ENCODE measurements at regions not wholly inside any gene's neighbourhood (a gene's known extent, or its start where the extent isn't known, plus 50 kb on each side); places are given as distances from the start of the nearest gene placed in this dataset.
"Not testable (repeated sequence)": the region's sequence is repeated elsewhere in the genome, so short reads cannot be mapped to it uniquely, and the experiment has no call there.

- DNase-seq, result no peak
These were observed 115.2 kb upstream of the RAB18 start for GRCh38 chr10:27388761-27389399.

GRCh38 chr10:27383595-27384542 lies 120.2 kb upstream of the RAB18 start:
- no peak for DNase-seq

DNA sequence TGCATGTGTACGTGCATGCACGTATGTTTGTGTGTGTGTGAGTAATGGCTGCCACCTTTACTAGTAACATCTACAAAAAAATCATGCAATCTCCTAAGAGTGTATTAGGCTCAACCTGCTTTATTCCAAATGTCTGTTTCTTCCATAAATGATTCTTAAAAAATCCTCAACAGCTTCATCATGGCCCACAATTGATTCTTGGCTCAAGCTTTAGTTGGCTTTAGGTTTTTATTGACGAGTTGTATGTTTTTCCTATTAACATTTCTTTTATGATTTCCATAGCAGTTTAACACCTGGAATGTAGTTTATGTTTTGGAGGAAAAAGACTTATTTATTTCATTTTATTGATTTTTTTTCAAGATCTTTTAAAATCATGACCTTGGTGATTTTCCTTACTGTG lies 121.9 kb upstream of the RAB18 start:
- no peak for DNase-seq

DNA sequence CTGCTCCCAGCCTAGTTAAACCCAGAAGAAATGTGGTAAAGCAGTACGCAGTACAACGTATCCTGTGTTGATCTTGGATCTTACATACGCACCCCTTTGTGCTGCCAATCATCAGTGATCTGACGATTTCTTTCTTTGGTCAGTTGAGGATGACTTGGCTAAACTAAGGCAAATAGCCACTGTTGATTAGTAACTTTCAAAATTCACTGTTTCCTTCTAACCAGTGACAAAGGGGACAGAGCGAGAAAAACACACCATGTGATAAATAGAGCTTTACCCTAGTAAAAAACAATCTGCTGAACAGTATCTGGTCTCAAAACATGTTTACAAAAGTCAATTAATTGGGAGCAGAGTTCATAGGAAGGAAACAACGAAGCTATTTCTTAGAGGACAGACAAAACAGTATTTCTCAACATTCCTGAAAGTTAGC lies 123.2 kb upstream of the RAB18 start:
- no peak for DNase-seq

DNA sequence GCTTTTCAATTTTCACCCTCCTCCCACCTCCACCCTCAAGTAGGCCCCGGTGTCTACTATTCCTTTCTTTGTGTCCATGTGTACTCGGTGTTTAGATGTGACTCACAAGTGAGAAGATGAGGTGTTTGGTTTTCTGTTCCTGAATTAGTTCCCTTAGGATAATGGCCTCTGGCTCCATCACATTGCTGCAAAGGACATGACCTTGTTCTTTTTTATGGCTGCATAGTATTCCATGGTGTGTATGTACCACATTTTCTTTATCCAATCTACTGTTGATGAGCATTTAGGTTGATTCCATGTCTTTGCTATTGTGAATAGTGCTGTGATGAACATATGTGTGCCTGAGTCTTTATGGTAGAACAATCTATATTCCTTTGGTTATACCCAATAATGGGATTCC lies 125.1 kb upstream of the RAB18 start:
- DNase-seq, result not testable (repeated sequence)

- no peak for DNase-seq
These were observed 130.4 kb upstream of the RAB18 start for GRCh38 chr10:27373566-27374160.

DNA sequence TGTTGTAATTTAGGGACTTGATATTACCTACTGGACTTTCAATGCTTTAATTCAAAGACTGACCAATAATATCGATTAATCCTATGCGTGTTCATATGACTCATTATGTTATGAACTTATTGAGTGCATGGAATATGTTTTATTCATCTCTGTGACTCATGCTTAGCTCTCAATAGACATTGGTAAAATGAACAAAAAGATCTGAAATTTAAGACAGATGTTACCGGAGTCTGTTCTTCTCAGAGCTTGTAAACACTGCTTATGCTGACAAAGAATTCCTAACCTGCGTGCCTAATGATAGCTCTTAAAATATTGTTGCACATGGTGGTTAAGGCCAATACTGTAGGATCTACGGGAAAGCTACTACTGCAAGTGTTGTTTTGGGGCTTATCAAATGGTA lies 131.5 kb upstream of the ACBD5 start:
- no peak for DNase-seq

DNA sequence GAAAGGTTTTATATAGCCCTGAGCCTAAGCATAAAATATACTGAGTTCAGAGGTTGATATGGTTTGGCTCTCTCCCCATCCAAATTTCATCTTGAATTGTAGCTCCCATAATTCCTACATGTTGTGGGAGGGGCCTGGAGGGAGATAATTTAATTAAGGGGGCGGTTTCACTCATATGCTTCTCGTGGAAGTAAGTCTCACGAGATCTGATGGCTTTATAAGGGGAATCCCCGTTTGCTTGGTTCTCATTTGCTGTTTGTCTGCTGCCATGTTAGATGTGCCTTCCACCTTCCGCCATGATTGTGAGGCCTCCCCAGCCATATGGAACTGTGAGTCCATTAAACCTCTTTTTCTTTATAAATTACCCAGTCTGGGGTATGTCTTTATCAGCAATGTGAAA lies 130.8 kb upstream of the ACBD5 start:
- DNase-seq, result not testable (repeated sequence)

GRCh38 chr10:27369880-27370279 lies 129.3 kb upstream of the ACBD5 start:
- DNase-seq, result peak in 1 of 2 donors; percentile 13

DNA sequence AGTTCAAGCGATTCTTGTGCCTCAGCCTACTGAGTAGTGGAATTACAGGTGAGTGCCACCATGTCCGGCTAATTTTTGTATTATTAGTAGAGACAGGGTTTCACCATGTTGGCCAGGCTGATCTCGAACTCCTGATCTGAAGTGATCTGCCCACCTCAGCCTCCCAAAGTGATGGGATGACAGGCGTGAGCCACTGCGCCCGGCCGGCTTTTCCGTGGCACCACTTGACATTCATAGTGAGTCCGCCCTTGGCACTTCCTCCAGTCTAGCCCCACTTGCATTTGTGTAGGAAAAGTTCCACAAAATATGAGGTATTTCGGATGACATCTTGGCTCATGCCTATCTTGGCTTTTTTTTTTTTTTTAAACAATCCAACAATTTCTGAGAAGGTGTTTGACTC lies 128.1 kb upstream of the ACBD5 start:
- DNase-seq, result no peak

GRCh38 chr10:27366769-27367168 lies 126.2 kb upstream of the ACBD5 start:
- DNase-seq, result no peak

DNA sequence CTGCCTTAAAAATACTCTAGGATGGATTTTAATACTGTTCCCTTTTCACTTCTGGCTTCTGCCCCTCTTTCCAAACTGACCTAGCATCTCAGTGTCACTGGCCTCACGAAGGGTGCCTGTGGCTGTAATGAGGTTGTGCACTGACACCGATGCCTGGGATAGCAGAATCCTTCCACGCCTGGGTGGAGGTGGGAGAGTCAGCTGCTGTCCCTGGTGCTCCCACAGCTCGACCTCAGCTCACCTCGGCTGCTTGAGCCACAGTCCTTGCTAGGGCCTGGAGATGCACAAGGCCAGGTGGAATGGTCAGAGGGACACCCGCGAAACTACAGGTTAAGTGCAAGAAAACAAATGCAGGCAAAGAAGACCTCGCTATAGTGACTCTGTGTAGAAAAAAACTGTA lies 123.4 kb upstream of the ACBD5 start:
- no peak for DNase-seq

- DNase-seq, result peak; percentile 46 to 58
These were observed 120.1 kb upstream of the ACBD5 start for GRCh38 chr10:27360581-27361172.

DNA sequence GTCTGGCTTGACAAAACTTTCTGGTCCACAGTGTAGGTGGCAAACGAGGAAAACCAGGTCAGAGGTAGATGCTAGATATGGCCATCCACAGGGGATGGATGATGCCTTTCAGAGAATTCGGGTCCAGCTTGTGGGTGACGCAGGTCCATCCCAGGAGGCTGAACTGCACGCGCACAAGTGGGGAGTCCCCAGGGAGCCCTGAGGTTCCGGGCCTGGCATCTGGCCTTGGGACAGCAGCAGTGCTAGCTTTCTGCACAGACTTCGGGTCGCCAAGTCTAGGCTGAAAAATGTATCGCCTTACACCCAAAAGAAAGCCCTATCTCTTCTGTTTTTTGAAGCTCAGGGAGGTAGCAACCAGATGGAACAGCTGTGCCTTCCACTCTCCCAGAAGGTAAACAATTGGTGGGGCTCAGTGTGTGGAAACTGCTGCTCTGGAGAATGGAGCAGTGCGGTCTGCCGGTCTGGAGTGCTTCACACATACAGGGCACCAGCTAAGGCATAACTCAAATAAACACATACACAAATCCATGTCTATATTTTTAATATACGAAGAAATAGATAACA lies 119.3 kb upstream of the ACBD5 start:
- DNase-seq, result no peak

DNA sequence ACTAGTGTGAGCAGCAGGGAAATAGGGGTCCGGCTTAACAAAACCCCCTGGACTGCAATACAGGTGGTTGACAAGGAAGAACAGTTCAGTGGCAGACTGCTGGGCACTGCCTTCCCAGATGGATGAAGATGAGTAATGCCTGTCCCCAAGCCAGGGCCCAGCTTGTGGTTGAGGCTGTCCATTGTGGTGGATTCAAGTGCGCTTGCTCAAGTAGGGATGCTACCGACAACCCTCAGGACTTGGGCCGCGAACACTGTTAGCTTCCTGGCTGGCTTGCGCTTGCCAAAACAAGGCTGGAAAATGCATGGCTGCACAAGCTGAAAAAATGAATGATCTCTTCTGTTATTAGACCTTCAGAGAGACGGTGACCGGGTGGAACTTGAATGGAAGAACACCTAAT lies 116.1 kb upstream of the ACBD5 start:
- no peak for DNase-seq

- no peak for DNase-seq
These were observed 115.4 kb upstream of the ACBD5 start for GRCh38 chr10:27355918-27356573.

GRCh38 chr10:27354643-27355270 lies 114.2 kb upstream of the ACBD5 start:
- DNase-seq, result peak; percentile 13 to 22

- DNase-seq, result not testable (repeated sequence)
These were observed 113.5 kb upstream of the ACBD5 start for GRCh38 chr10:27354100-27354499.

- no peak for DNase-seq
These were observed 109.4 kb upstream of the ACBD5 start for GRCh38 chr10:27349987-27350386.

DNA sequence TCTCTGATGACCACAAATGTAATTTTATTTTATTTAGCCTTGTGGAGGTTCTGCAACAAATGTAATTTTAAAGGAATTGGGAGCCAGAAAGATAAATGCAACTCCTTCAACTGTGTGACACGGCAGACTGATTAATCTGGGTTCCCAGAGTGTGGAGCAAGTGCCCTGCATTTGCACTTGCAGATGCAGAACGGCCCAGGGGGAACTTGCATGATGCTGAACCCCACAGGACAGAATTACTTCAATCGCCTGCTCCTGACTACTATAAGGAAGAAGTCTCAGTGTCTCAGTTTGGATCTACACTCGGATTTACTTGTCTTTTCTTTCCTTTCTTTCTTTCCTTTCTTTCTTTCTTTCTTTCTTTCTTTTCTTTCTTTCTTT lies 107.2 kb upstream of the ACBD5 start:
- DNase-seq, result not testable (repeated sequence)

DNA sequence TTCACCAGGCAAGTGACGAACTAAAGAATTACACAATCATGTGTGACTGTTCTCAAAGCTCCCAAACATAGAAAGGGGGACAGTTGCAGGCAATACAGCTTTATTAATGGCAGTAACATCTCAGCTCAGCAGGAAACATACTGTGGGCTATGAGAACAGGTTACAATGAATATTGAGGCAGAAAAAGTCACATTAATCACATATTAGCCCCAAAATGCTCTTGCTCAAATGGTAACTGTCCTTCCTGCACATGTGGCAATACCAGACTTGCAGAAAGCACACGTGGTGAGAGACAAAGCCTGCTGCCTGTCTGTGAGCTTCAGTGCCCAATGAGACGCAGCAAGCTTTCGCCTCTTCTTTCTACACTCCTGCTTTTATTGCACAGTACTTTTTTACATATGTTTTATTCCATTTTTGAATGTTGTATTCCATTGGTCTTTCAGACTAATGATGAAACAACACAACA lies 104.9 kb upstream of the ACBD5 start:
- no peak for DNase-seq

Measured in hippocampal formation (tissue), 2 donors.